ENCODE measurements at regions not wholly inside any gene's neighbourhood (a gene's known extent, or its start where the extent isn't known, plus 50 kb on each side); places are given as distances from the start of the nearest gene placed in this dataset.

DNA sequence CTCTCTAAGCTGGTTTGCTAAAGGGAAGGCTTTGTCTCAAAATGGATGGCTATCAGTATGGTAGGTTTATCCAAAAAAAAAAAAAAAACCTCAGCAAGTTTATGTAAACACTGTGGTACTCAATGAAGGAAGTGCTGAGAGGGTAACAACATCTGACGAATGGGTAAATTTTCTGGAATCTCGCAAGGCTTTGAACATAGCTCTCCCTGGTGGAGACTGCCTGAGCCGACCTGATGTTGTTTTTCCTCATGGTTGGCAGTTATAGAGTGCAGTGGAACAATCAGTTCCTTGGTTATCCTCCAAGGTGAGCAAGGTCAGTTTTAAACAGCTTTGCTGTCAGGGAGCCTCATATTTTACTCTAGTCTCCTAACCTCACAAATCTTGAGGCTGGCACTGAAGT, 94.6 kb downstream of the ZPLD1 start:
- TF ChIP-seq, protein P1, sequence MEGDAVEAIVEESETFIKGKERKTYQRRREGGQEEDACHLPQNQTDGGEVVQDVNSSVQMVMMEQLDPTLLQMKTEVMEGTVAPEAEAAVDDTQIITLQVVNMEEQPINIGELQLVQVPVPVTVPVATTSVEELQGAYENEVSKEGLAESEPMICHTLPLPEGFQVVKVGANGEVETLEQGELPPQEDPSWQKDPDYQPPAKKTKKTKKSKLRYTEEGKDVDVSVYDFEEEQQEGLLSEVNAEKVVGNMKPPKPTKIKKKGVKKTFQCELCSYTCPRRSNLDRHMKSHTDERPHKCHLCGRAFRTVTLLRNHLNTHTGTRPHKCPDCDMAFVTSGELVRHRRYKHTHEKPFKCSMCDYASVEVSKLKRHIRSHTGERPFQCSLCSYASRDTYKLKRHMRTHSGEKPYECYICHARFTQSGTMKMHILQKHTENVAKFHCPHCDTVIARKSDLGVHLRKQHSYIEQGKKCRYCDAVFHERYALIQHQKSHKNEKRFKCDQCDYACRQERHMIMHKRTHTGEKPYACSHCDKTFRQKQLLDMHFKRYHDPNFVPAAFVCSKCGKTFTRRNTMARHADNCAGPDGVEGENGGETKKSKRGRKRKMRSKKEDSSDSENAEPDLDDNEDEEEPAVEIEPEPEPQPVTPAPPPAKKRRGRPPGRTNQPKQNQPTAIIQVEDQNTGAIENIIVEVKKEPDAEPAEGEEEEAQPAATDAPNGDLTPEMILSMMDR (IDR thresholded peaks at IDR 0.05; ENCODE audit: control insufficient read depth, extremely low read depth, insufficient read depth) = peak; percentile 77
- no peak overlapping the region for H3K4me3 ChIP-seq (ENCODE audit: low read depth, low read length)
- DNase-seq (ENCODE audit: low read depth) = peak; percentile 91

DNA sequence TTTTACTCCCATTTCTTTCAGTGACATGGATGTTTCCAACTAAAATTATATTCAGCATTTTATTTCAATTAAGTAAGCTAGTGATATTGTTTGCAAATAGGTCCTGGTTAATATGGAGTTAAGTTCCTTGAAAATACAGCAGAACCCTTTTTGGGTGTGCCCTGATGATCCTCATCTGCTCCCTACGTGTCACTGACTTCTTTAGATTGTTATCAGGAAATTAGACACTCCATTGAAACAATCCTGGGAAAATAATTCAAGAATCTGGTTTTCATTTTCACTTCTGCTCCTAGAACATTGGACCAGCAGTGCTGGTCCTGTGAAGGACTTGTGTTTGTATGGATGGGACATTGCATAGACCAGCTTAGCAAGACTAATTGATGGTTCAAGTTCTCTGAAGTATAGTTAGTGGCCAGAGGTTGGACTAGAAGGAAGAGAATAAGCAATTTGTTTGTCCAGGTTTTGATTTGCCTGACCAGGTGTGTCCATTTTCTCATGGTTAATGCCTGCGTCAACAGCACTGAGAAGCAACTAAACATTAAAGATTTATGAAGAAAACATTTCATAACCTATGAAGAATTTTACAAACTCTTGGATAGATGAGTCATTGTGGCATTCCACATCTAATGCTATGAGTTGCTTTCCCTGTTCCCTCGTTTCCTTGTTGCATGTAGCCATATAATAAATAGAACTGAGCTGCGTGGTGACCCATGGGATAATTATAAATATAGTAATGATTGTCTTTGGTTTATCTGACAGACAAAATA, 95.8 kb downstream of the ZPLD1 start:
- TF ChIP-seq, protein P1 (IDR thresholded peaks at IDR 0.05; ENCODE audit: control insufficient read depth, extremely low read depth, insufficient read depth) = no peak

DNA sequence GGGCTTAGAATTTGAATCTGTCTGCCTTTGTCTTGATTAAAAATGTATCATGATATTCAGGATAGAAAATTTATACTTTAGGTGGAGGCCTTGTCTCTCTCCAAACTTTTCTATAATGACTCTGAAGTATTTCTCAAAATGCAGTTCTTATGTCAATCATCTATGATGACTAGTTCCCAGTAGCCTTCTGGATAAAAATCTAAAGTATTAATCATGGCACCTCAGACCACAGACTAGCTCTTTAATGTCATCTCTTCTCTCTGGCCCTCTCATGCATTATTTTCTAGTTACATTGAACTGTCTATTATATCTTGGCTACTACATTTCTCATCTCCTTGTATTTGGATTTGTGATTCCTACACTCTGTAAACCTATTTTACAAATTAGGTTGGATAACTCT, 96.9 kb downstream of the ZPLD1 start:
- TF ChIP-seq, protein P1 (IDR thresholded peaks at IDR 0.05; ENCODE audit: control insufficient read depth, extremely low read depth, insufficient read depth) = no peak
- DNase-seq (ENCODE audit: low read depth) = no peak
- H3K4me3 ChIP-seq (ENCODE audit: low read depth, low read length) = no peak overlapping the region

More for the DNA sequence above, 95.8 kb downstream of the ZPLD1 start:
- no peak overlapping the region for H3K4me3 ChIP-seq (ENCODE audit: low read depth, low read length)
- DNase-seq (ENCODE audit: low read depth) = no peak

DNA sequence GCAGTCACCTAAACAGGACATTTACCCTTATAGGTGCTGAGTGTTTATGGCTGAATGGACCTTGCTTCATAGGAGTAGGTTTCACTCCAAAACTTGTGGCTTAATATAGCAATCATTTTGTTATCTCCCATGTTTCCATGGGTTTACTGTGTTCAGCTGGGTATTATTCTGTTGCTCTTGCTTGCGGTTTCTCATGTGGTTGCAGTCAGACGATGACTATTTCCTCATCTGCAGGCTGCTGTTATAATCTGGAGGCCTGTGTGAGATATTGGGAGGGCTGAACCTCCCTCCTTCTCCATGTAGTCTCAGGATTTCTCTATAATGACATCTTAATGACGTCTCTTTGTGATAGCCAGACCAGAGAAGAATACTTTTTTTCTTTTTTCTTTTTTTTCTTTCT, 98.1 kb downstream of the ZPLD1 start:
- no peak for DNase-seq (ENCODE audit: low read depth)
- no peak overlapping the region for H3K4me3 ChIP-seq (ENCODE audit: low read depth, low read length)

DNA sequence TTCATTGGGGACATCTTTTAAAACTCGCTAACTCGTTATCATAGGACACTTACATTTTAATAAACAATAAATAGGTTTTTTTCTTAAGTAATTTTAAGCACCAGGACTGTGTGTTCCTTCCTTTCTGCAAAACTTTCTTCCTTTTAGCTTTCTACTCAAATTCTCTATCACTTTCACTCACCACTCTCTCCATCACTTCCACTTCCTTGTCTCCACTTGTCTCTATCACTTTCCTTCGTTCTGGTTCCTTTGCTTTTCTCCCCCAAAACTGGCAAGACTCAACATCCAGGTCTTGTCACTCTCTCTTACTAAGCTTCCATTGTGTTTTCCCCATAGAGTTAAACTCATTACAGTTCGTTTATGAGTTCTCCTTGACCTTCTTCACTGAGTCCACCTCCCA, 99.0 kb downstream of the ZPLD1 start:
- no peak for DNase-seq (ENCODE audit: low read depth)
- H3K4me3 ChIP-seq (ENCODE audit: low read depth, low read length) = no peak overlapping the region
- TF ChIP-seq, protein P1 (IDR thresholded peaks at IDR 0.05; ENCODE audit: control insufficient read depth, extremely low read depth, insufficient read depth) = no peak

More for the DNA sequence above, 98.1 kb downstream of the ZPLD1 start:
- TF ChIP-seq, protein P1 (IDR thresholded peaks at IDR 0.05; ENCODE audit: control insufficient read depth, extremely low read depth, insufficient read depth) = no peak

DNA sequence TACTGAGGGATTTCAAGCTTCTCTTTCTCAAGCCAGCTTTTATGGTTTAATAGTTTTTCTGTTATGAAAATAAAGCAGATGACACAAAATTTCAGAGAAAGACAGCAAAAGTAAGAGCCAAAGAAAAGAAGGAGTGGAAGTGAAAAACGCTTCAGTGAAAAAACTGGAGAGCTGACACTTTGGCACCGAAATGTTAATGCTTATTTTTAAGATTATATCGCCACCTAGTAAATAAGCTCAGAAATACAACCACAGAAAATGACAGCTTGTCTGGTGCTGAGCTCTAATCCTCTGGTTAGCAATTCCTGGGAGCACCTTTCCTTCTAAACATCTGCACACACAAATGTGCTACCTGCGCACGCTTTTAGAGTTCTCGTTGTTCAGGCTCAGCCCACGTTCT, 101.6 kb downstream of the ZPLD1 start:
- TF ChIP-seq, protein P1 (IDR thresholded peaks at IDR 0.05; ENCODE audit: control insufficient read depth, extremely low read depth, insufficient read depth) = peak; percentile 57
- DNase-seq (ENCODE audit: low read depth) = peak; percentile 46
- H3K4me3 ChIP-seq (ENCODE audit: low read depth, low read length) = no peak overlapping the region

DNA sequence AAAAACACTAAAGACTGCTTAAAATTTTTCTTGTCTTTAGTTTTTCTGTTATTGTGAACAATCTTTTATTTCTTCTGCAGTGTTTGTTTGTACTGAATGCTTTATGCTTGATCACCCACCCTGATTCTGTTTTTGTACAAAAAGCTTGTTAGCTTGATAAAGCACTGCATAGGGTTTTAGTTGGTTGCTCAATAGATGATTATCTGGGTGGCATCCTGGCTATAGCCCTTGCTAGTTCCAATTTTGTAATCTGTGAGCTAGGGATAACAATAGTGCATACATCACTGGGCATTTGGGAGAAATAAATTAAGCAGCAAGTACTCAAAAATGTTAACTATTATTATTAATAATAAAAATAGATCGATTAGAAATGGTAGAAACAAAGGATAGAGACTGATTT, 102.3 kb downstream of the ZPLD1 start:
- no peak overlapping the region for H3K4me3 ChIP-seq (ENCODE audit: low read depth, low read length)
- no peak for DNase-seq (ENCODE audit: low read depth)
- TF ChIP-seq, protein P1 (IDR thresholded peaks at IDR 0.05; ENCODE audit: control insufficient read depth, extremely low read depth, insufficient read depth) = no peak
